HG03558 (cell line): ENCODE measurements at regions not wholly inside any gene's neighbourhood (a gene's known extent, or its start where the extent isn't known, plus 50 kb on each side); places are given as distances from the start of the nearest gene placed in this dataset.
"Not testable (repeated sequence)": the region's sequence is repeated elsewhere in the genome, so short reads cannot be mapped to it uniquely, and the experiment has no call there.

Experiments
- ATAC-seq: cut with Tn5 transposase; IDR thresholded peaks from one replicate; pipeline ENCODE4 v1.9.1; 2021; ENCODE audit warnings: moderate number of reproducible peaks; ENCODE audit not compliant: unreplicated experiment; ENCODE audit errors: extremely low read depth

DNA sequence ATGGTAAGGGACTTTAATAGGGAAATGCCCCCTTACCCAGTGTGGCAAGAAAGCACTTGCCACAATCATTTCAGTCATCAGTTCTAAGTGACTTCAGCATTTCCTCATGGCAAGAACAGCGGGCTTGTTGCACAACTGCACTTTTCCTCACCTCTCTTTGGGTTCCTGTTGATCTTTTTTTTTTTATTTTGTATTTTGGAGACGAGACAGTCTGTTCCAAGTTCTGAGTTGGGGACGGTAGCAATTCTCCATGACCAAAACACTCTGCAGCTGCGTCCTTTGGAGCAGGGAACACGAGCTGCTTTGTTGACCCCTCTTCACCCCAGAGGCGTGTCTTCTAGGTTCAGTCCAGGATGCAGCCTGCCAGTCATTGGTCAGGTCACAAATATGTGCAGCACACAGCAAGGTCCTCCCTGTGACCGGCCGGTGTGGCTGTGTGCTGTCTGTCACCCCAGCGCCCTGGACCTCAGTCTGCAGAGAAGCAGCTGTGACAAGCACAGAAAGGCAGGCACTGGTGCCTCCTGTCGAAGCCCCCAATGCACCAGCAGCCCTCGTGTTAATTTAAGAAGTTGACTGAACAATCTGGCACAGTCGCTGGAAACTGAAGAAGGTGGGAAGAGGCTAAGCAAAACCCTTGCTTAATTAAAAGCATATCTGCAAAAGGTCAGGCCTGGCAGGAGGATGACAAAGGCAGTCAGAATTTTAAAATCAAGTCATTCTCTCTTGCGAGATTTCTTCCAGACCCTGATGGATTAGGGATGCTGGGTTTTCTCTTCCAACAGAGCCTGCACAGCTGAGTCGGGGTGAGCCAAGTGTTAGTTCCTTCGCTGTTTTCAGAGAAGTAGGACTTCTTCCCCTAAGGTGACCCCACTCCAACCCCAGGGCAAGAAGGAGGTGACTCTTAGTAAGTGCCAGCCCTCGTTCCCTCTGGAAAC lies 96.7 kb upstream of the COPS8 start:
- no peak for ATAC-seq

DNA sequence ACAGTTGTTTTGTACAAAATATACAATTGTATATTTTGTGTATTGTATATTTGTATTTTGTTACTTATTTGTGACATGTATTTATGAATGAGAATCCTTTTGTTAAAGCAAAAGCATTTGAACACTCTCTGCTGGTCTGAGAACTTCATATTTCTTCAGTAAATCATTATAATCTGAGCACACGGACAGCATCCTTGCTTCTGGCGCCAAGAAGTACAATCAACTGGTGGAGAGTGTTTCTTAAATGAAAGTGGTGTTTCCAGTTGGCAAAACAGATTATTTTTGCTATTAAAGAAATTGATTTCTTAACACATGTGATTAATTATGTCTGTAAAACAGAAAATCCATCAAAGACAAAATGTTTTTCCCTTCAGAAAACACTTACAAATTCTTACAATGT lies 95.1 kb upstream of the COPS8 start:
- no peak for ATAC-seq

DNA sequence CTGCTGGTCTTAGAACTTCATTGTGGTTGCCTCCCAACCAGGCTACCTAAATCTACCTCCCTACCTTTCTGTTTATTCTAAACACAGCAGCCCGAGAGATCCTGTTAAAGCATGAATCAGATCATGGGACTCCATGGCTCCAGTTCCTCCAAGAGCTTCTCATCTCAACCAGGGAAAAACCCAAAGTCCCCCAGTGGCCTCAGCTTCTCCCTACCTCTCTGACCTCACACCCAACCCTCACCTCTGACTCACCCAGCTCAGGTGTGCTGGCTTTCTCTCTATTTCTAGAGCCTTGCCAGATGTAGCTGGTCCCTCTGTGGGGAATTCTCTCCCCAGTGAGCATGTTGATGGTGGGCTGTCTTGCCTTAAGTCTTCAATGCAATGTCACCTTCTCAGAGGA lies 93.8 kb upstream of the COPS8 start:
- ATAC-seq: no peak

DNA sequence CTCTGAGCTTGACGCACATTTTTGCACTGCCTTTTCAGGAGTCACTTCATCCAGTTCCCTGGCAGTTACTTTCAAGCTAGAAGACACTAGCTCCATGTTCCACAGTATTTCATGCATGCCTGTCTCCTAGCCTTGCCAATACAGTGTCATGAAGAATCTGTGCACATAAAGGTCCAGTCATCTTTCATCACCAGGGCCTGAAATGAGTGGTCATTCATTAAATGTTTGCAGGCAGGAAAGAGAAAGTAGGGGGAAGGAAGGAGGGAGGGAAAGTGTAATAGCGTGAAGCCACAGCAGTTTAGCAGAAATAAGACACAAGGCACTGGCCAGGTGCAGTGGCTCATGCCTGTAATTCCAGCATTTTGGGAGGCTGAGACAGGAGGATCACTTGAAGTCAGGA lies 92.4 kb upstream of the COPS8 start:
- no peak for ATAC-seq

DNA sequence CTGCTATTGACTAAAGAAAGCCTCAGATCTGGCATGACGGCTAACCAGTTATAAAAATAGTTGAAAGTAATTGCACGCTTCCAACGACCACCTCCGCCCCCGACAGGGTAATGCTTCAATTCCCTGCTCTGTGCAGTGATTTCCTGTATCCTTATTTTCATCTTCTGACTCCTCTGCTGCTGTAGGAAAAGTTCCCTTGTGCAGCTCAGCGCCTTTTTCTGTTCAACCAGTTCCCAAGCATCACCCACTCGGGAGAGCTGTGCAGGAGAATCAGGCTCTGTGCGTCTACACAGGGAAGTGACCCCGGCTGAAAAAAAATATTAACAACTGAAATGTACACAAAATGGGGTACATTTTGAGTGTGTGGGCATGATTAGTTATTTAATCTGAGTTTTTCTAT lies 91.3 kb upstream of the COPS8 start:
- no peak for ATAC-seq

DNA sequence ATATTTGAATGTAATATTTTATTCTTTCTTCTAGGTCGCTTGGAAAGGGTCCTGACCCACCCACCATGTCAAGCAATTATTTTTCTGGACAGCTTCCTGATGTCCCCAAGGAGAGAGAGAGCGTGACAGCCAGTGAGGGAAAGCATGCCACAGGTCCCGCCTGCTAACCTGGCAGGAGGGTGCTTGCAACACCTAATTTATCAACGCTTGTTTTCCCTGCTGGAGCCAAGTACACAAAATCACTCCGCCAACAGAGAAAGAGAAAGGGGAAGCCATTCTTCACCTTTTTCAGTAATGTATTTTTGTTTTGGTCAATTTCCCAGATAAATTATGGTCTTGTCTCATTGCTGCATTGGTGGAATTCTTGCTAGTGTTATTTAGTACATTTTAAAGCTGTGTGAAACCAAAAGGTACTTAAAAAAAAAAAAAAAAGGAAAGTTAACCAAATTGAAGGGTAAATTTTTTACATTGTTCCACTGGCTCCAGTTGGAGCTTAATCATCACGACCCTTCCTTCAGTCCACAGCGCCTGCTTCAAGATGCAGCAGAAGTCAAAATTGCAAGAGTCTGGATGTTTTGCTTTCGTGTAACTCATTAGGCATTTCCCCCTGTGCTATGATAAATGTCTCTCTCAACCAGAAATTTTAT lies 88.5 kb upstream of the COPS8 start:
- ATAC-seq: no peak

DNA sequence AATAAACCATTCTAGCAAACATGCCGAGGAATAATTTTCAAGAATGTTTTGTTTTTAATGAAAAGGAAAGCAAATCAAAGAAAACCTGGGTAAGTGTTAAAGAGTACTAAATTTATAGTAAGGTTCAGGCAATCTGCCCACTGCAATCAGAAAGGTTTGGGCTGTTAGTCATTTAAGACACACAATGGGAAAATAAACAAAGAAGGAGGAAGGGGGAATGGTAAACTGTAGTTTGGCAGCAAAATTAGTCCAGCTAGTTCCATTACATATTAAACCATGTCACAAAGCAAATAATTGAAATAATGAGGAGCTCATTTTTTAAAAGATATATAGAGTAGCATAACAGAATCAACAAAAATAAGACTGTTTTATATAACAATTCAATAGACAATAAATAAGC lies 87.5 kb upstream of the COPS8 start:
- no peak for ATAC-seq

DNA sequence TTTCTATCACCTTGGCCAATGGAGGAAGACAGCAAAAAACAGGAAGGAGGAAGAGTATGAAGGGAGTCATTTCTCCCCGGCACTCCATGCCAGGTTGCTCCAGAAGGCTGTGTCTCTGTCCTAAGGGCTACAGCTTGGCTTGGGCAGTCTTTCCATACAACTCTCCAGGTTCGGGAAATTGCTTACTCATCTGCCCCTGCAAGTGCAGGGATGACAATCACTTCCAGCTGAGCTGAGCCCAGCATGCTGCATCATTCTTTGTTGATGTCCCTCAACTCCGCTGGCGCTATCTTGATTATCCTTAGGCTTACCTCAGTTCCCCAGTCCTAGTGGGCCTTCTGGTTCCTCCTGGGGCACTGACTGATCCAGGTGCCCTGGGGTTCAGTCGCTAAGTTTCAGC lies 86.9 kb upstream of the COPS8 start:
- no peak for ATAC-seq

DNA sequence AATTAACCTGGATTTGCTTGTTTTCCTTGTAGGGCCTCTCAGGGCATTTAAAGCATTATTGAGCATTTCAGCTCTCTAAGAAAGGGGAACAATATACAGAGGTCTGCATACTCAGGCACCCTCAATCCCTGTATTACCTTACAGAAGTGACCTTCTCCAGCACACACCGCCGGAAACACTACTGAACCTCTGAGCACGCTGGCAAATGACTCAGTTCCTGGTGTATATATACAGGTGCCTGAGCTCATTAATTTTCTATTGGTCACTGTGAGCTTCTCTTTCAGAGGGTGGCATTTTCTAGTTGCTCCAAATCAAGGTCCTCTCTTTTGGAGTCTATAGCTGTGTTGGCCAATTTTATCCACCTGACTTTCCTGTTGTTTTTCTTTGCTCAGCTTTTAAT lies 85.2 kb upstream of the COPS8 start:
- ATAC-seq: no peak

DNA sequence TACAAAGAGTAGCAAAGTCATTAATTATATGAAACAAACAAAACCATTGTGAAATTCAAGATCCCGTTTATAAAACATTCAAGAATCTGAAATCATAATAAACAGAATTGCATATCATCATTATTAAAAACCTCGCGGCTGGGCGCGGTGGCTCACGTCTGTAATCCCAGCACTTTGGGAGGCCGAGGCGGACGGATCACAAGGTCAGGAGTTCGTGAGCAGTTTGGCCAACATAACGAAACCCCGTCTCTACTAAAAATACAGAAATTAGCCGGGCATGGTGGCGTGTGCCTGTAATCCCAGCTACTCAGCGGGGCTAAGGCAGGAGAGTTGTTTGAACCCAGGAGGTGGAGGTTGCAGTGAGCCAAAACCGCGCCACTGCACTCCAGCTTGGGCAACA lies 80.3 kb upstream of the COPS8 start:
- not testable (repeated sequence) for ATAC-seq

DNA sequence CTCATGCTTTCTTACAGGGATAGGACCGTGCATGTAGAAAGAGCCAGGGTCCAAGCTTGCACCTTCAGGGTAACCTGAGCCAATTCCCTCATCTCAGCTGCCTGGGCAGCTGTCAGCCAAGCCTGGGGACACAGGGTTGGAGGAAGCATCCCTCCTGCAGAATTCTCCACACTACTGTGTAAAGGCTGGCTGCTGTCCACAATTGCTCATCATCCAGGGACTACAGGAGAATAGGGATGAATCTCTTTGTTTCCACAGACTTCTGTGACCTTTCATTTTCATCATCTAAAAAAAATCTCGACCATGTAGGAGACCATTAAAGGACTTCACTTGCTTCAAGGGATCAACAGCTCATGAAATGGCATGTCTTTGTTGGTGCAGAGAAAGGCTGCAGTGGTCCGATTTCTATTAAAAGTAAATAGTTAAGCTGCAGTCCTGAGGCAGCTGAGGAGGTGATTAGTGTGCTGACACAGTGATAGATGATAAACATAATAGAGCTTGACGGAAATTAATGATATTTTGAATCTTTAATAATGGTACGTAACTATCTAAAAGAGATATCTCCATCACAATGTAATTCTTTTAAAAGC lies 74.4 kb upstream of the COPS8 start:
- ATAC-seq: no peak

DNA sequence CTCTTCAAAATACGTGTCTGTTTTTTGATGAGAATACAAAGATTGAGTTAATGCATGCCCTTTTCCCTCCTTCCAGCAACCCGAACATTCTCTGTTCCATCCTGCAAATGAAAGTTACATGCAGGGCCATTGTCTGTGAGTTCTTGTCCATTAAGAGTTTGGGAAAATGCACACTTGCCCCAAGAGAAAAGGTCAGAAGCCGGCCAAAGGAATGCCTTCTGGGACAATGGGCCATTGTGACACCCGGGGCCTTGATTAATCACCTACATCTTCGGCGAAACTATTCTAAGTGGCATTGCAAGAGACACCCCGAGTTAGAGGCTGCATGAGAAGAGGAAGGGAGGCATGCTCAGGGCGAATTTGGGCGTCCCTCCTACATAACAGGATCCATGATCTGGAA lies 73.7 kb upstream of the COPS8 start:
- ATAC-seq: no peak

DNA sequence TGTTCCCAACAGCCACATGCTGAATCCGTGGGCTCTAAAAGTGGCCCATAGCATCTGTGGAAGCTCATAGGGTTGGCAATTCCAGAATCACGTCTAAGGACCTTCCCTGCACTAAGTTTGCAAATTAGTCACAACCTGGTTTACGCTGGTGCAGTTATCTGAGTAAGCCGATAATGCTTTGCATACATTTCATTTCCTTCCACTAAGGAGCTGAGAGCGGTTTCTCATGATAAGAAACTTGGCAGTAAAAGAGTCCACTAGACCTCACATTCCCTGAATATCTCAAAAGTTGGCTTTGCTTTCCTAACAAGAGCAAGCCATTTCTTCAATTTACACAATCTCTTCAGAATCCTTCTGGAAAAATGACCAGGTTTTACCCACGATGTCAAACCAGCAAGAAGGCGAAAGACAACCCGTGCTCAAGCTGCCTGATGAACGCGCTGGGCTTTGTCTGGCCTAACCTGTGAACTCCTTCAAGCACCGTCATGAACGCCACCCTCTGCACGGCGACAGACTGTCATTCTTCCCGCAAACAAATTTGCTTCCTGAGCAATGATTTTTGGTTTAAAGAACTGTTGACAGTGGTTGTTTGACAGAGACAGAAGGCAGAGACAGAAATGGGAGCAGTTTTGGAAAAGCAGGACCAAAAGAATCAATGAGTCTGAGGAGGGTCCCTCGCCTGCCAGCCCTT lies 73.0 kb upstream of the COPS8 start:
- ATAC-seq: no peak

DNA sequence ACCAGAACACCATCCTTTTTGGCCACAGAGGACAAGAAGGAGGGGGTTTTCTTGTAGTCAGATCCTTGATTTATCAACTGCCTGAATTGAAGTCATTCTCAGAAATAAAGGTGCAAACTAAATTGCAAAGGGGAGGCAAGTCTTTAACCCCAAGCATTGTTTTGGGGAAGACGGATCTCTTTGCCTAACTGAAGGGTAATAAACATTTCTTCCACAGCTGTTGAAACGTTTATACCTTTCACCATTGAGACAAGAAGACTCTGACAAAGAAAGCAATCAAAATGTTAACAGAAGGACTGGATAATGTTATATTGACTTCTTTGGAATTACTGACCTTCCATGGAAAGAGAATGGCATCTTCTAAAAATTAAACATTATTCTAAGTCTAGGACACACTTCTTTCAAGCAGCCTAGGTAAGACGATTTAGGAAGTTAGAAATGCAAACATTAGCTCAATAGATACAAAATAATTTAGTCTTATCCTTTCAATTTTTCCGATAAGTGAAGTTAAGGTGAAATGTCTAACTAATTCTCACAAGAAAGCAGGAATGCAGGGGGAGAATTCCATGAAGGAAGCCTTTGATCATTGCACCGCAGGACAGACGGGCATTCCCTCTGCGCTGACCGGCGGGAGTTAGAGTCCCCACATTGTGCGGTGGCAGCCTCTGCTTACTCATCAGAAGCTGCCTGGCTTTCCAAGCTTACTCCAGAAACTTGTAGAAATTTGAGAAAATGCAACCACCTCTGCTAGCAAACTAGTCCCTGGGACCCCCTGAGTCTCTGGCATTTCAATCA lies 69.4 kb upstream of the COPS8 start:
- ATAC-seq: no peak

DNA sequence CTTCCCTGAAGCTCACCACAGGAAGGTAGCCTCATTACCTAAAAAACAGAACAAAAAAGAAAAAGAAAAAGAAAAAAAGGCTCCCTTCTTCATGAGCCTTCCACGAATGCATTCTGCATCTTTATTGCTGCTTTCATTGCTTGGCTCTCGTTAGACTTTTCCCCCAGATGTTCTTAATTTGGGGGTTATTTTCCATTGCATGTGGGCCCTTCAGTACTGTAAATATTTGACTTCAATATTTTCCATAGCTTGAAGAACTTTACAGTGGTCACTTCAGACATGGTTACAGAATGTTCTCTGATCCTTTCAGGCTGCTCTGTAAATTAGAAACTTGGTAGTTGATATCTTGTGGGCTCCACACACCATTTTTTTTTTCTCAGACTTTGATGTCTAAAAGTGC lies 65.6 kb upstream of the COPS8 start:
- ATAC-seq: no peak

DNA sequence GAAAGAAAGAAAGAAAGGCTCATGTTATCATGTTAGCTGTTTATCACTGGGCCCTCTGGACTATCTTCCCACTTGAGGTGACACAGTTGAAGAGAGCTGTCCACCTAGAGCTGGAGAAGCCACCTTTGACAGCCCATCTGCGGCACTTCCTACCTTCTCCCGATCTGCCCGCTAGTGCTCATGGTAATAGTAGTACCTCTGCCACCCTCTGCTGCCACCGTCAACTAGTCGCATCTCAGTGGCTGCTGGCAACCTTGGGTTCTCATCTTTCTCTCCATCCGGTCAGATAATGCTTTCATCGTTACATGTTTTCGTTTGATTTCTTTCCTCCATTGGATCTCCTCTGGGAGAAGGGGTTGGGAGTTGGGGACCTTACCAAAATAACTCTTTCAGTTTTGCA lies 63.2 kb upstream of the COPS8 start:
- ATAC-seq: no peak

DNA sequence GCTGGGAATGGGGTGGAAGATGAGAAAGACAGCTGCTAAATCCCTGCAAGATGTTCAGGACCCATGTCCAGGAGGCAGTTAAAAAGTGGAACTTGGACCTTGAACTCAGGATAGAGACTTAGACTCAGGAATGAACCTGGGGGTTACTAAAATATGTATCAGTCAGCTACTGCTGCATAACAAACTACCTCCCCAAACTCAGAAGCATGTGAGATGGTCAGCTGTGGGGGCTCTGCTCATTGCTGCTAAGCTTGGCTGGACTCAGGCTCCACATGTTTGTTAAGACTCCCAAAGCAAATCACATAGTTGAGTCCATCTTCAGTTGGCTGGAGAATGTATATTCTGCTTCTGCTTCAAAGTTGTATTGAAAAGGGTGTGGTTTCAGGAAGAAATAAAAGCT lies 61.4 kb upstream of the COPS8 start:
- no peak for ATAC-seq

DNA sequence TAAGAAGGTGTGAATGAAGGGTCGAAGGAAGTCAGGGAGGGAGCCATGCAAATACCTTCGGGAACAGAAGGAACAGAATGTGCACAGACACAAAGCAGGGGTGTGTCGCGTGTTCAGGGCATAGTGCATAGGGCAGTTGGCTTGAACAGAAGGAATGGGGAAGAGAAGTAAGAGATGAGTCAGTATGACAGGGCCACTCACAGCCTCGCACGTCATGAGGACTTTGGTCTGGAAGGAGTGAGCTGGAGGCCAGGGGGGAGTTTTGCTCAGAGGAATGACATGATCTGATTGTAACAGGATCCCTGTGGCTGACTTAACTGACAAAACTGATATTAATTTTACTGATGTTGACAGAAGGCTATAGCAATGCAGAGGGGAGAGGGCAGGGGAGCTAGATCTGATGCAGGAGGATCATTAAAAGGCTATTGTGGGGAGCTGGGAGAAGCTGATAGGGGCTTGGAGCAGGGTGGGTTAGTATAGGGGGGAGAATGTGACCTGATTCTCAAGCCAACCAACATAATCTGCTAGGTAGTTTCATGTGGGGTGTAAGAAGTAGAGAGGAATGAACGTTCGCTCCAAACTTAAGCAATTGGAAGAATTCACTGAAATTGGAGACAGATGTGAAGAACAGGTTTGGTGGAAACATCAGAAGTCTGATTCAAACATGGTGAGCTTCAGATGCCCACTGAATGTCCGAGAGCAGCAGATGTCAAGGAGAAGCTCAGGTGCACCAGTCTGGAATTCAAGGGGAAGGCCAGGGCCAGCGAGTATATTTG lies 60.4 kb upstream of the COPS8 start:
- ATAC-seq: no peak

DNA sequence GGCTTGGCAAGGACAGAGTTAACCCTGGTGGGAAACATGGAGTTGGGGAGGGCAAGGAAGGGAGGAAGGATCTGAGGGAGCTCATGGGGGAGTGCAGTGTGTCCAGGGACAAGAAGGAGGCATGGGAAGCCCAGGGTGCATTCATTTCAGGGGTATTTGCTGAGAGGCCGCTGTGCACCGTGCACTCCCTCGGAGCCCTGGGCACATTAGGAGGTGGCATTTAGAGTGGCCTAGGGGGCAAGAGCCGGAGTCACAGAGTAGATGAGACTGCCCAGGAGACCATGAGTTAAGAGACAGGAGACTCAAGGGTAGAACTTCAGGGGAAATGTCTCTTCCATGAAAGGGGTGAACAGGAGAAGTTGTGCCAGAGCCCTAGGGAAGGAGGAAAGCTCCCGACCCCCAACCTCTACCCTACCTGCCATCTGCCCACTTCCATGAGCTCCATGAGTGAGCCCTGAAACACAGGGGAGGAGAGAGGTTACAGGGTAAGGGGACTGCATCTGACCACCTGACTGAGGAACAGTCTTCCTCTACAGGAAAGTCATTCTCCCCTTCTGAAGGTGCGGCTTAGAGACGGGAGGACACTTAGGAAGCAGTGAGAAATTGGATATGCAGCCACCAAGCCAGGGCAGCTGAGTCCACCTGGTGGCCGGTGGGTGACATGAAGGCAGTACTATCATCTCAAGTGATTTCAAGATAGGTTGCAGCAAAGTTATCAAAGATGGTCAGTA lies 58.5 kb upstream of the COPS8 start:
- no peak for ATAC-seq
